ENCODE measurements at regions not wholly inside any gene's neighbourhood (a gene's known extent, or its start where the extent isn't known, plus 50 kb on each side); places are given as distances from the start of the nearest gene placed in this dataset.

DNA sequence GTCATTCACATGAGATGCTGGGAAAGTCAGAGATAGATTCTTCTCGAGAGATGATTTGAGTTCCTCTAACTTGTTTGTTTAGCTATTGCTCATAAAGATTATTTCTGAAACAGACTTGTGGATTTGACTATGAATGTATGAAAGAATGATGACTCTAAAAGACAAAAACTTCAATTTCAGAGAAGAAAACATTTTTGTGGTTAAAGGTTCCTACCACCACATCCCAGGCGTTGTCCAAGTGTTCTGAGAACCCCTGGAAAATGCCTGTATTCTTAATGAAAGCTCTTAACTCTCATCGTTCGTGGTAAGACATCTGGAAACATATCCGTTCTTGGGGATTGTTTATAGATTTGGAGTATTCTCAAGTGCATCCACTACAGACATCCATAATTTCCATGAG lies 228.7 kb downstream of the BARHL2 start:
- DNase-seq = no peak

DNA sequence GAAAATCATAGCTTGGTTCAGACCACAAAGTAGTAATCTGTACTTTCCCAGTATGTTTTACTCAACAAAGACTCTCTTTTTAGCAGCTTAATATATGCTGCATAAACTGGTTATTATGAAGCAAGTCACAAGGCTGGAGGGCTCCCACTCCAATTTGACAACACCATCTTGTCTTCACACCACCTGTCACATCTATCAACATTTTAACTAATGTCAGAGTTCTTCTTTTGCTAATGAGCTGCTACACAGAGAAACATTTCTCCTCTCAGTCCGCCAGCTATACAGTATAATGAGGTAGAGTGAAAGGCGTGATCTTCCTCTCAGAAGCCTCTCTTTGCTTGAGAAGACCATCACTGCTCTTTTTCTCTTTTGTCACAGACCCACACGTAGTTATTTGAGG lies 230.1 kb downstream of the BARHL2 start:
- DNase-seq = no peak

DNA sequence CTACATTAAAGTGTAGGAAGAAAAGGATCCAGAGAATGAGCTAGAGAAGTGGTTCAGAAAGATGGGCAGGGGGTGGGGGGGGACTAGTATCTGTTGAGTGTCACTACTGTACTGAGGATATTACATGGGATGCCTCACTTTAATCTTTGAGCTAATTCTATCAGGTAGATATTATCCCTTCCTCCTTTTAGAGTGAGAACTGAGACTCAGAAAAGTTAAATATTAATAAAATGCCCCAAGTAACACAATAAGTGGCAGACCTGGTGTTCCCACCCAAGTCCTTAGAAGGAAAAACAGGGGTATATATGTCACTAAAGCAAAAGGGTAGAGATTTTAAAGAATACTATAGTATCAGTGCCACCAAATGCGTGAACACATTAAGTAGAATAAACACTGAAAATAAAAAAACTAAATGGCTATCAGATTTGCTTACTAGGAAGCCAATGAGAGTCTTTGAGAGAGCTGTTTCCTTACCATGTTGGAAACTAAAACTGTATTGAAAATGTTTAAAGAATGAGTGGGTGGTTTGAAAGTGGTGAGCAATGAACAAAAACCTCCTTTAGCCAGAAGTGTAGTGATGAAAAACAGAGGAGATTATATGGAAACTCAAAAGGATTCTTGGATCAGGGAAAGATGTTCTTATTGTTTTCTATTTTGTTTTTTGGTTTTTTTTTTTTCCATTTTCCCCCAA lies 230.8 kb downstream of the BARHL2 start:
- no peak for DNase-seq

DNA sequence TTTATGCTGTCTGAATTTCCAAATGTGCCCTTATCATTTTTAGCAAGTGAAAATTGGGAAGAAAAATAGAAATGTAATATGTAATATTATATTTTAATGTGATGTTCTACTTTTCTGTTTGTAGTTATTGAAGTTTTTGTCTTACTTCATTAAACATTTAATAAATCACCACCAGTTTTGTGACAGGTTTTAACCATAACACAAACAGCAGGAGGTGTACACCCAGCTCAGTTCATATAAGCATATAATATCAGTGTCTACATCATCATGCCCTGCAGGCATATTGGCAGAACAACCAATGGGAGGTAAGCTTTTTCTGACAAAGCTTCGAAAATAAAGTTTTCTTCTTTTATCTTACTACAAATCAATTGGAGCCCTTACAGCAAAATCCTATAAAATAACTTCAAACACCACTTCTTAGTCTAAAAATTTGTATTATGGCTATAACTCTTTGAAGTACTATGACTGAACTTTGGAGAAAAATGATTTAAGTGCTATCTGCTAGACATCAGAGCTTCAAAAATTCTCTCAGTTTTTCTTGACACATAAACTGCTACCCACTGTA lies 236.7 kb downstream of the BARHL2 start:
- DNase-seq = no peak

DNA sequence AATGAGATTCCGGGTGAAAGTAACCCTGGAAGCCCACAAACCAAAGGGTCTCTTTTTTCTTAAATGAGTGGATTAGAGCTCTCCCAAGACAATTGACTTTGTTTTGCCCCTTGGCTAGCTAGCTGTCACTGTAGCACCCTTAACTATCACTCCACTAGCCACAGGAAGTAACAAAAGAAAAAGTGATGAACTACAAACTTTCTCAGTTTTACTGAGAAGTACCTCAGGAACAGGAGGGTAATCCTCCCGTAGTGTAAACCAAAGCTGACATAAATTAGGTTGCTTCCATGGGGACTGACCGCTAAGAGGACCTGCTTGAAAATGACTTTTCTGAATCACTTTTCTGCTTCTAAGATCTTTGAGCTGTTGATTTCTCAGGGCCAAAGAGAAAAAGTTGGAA lies 240.1 kb downstream of the BARHL2 start:
- DNase-seq = no peak

DNA sequence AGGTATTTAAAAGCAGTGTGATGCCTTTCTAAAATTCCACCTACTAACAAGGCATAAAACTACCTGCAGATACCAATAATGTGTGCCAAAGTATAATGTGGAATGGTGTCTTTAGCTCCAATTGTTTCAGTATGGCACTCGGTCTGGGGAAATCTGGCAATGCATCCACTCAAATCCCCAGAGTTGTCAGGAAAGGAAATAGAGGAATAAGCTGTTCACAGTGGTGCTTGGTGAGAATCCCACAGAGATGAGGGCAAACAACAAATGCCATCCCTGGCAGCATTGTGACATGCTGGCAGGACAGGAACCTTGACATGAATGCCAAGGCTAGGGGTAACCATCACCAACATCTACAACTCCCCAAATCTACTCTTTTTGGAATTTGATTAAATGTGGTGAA lies 240.7 kb downstream of the BARHL2 start:
- DNase-seq = no peak

DNA sequence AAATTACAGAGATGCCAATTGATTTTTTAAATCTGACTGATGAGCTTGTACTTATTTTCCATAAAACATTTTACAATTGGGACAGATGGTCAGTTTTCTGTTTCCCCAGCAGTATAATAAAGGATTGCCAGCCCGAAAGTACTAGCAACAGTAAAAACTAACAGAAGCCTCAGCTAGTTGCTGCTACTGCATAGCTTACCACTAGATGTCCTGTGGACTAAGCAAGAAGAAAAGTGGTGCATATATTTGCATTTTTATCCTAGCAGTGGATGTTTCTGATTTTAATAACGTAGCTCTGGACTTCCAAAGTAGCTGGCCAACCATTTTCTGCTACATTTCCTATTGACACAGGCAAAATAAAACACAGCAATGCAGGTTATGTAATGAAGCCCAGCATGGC lies 241.5 kb downstream of the BARHL2 start:
- DNase-seq = no peak

DNA sequence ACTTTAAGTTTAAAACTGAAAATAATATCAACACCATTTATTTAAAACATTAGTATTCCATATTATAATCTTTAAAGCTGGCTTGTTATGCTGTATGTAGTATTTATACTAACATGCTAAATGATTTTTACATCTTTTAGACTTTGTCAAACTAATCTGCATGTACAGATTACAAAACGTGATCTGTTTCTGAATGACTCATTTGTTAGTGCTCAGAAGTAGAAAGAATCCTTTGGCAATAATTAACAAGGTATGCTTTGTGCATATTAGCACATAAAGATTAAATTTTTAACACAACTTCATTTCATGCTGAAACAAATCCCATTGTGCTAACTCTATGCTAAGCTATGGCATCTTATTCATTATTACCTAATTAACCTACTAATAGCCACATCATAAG lies 242.4 kb downstream of the BARHL2 start:
- no peak for DNase-seq

DNA sequence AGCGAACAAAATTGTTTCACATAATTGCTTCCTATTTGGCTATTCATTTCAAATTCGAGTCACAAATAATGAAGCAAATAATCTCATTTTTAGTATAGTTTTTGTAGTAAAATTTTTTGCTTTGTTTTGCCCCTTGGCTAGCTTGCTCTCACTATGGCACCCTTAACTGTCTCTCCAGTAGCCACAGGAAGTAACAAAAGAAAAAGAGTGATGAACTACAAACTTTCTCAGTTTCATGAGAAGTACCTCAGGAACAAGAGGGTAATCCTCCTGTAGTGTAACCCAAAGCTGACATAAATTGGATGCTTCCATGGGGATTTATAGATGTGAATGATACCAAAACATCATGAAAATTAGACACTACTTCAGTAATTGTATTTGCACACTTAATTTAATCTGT lies 242.9 kb downstream of the BARHL2 start:
- DNase-seq = no peak

DNA sequence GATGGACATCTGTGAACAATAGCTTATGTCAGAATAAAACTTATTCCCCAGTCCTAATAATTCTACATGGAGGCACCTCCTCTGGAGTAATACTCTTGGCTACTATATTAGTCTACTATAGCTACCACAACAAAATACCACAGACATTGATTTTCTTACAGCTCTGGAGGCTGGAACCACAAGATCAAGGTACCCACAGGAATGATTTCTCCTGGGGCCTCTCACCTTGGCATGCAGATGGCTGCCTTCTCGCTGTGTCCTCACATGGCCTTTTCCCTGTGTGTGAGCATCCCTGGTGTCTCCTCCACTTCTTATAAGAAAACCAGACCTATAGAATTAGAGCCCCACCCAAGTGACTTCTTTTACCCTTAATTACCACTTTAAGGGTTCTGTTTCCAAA lies 244.3 kb downstream of the BARHL2 start:
- no peak for DNase-seq

DNA sequence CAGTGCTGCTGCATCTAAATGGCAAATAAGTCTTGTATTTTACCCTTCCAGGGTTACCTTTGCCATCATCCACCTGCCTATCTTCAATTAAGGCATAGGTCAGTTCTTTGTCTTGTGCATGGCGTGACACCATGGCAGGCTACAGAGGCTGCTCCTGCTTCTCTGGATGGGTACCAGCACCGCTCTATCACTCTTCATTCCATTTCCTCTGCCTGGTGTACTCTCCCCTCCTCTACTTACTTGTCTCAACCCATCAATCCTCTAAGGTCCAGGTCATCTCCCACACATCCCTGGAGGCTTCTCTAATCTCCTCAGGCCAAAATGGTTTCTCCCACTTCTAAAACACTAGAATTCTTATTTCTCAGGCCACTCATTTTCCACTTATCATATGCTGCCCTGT lies 257.5 kb downstream of the BARHL2 start:
- no peak for DNase-seq

DNA sequence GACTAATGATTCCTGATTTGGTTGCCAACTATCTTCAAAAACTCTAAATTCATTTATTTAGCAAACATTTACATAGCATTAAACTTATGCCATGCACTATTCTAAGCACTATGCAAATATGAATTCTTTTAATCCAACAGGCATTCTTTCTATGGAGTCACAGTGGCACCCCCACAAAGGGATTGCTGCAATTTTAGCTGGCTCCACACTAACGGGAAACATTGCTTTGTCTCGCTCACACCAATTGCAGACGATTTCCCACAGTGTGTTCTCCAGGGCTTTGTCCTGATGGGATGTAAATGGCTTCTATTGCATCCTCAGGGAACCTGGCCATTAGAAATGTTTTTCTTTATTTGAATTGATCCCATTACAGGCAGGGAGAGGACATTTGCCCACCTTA lies 259.1 kb downstream of the BARHL2 start:
- DNase-seq = no peak

DNA sequence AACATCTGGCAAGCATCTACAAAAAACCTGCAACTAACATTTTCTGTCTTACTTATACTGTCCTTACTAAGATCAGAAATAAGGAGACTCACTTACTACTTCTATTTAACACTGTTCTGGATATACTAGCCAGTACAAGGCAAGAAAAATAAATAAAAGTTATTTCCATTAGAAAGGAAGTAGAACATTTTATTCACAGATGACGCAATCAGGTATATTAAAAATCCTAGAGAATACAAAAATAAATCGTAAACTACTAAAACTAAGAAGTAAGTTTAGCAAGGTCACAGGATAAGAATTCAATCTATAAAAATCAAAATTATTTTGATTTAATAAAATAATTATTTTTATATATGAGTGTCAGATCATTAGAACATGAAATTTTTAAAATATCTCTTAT lies 264.6 kb downstream of the BARHL2 start:
- no peak for DNase-seq

DNA sequence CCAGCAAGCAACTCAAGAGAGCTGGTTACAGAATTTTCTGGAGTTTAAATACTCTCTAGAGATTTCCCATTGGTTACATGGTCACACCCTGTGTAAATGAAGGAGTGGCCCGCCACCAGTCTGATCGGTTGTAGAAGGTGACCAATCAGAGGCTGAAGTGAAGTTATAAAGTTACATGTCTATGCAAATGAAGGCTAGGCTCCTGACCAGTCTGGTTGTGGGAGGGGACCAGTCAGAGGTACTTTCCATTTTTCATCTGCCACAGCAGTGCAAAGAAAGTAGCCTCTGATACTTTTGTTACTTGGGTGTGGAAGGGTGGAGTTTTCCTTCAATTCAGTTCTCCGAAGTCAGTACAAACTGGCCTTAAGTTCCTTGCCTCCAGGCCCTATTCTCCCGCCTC lies 273.7 kb downstream of the BARHL2 start:
- no peak for DNase-seq

DNA sequence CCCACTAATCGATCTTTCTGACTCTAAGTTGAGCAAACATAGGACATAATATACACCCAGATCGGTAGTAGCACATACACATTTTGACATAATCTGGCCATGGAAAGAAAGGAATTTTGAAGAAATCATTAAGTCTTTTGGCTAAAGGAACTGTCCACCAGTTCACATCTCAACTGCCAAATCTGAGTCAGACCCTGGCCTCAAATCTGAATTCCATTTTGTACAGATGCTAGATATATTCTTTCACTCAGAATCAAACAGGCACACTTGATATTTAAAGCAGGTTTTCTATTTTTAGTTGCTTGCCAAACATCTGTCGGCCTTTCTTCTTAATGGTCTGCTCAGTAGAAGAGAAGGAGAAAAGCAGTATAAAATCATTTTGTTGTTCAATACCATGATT lies 281.8 kb downstream of the BARHL2 start:
- DNase-seq = no peak

DNA sequence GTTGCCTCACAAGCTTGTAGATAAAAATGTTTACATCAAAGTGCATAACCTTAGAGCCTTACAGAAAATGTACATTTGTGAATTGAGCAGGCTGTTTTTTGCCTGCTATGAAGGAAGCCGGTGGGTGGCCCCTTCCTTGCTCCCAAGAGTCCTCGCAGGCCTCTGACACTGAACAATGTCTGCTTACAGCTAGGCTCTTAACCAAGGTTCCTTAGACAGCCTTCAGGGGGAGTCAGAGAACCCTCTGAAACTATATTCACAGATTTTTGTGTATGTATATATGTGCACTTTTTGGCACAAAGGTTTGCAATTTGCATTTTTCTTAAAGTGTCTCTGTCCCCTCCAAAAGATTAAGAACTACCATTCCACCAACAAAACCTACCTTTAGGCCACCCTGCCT lies 282.6 kb downstream of the BARHL2 start:
- no peak for DNase-seq

DNA sequence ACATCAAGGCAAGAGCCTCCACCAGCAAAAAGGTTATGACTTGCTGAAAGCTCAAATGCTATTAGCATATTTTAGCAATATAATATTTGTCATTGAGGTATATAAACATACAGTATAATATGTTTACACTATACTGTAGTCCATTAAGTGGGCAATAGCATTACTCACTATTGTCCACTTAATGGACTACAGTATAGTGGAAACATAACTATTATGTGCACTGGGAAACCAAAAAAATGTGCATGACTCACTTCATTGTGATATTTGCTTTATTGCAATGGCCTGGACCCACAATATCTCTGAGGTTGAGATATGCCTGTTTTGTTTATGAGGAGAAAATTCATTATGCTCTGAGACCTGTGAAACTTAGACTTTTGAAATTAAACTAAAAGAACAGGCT lies 300.0 kb downstream of the BARHL2 start:
- DNase-seq = no peak

DNA sequence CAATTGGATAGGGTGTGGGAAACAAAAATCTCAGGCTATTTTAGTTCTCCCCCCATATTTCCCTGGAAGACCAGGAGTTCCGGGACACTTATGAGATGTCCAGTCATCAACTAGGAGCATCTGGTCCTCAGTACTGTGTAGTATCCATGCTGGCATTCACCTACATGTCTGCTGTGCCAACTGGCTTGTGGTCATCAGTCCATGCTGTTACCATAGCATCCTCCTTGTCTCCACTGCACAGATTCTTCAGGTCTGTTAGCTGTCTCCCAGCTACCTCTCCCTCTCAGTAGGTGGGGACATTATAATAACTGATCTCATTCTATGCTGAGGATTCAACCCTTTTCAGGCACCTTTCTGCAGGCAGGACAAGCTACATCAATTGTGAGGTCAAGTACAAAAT lies 302.9 kb downstream of the BARHL2 start:
- DNase-seq = no peak

DNA sequence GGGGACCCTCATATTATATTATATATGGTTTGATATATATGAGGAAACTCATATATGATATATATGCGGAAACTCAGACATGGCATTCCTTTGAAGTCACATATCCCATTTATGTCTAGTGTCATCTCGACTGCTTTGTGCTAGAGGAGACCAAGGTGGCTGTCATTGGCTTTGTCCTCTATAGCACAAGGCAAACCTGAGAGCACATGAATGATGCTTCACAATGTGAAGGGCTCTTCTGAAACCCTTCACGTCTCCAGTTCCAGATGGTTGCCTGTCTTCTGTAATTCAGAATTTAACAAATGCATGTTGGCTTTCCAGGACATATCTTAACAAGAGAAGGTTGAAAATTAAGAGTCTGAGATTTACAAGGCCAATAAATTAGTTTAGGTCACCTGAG lies 303.6 kb downstream of the BARHL2 start:
- DNase-seq = no peak

DNA sequence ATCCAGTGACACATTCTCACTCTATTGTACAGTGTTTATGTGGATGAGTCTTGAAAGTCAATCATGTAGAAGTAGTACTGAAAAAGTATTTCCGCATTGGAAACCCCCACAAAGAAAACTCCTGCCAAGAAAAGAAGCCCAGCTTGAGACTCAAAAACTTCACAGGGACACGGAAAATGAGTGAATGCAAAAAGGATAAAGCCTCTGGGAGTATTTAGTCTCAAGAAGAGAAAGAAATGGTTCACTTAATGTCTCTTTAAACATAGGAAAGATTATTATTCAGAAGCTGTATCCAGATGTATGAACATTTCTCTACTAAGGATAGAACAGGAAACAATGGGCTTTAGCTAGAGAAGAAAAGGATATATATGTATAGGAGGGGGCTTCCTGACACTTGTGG lies 304.5 kb downstream of the BARHL2 start:
- no peak for DNase-seq

DNA sequence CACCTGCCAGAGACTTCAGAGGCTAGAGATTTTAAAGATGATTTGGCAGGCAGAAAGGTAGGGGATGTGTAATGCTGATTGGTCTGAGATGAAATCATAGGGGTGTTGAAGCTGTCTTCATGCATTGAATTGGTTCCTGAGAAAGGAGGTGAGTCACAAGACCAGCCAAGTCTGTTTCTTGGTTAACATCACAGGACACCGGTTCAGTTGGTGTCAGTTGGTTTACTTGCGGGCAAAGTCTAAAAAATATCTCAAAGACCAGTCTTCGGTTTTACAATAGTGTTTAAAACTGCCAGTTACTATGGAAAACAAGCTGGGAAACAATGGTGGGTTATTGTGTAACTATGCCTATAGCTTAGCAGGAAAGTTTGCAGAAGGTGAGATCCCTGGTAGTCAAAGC lies 305.9 kb downstream of the BARHL2 start:
- no peak for DNase-seq

DNA sequence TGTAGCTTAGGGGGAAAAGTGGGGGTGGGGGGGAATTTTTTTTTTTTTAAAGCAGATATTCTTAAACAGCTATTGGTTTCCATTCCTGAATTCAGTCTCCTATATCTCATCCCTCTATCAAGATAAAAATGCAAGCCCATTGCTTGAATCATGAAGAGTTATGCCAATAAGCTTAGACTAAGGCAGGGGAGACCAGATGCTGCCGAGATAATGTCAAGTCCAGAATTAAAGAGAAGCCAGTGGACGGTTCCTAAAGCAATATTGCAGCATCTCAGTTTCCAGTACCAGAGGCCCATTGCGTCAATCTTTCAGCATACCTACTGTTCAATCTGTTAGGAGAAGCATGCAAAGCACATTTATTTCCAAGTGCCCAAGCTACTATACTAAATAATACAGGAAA lies 309.4 kb downstream of the BARHL2 start:
- no peak for DNase-seq

DNA sequence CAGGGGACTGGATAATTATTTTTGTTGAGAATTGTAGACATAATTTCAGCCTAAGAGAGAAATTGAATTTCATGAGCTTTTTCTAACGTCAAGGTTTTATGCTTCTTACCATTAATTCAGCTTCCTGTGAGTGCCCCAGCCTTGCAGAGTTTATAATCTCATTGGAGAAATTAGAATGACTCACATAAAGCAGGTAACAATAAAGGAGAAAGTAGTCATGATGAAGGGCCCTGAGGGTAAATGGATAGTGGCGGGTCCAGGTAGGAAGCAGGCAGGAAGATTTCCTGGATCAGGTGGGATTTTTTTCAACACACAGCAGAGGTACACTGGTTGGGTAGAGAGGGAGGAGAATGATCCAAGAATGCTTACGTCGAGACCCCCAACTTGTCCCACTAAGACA lies 311.4 kb downstream of the BARHL2 start:
- no peak for DNase-seq

DNA sequence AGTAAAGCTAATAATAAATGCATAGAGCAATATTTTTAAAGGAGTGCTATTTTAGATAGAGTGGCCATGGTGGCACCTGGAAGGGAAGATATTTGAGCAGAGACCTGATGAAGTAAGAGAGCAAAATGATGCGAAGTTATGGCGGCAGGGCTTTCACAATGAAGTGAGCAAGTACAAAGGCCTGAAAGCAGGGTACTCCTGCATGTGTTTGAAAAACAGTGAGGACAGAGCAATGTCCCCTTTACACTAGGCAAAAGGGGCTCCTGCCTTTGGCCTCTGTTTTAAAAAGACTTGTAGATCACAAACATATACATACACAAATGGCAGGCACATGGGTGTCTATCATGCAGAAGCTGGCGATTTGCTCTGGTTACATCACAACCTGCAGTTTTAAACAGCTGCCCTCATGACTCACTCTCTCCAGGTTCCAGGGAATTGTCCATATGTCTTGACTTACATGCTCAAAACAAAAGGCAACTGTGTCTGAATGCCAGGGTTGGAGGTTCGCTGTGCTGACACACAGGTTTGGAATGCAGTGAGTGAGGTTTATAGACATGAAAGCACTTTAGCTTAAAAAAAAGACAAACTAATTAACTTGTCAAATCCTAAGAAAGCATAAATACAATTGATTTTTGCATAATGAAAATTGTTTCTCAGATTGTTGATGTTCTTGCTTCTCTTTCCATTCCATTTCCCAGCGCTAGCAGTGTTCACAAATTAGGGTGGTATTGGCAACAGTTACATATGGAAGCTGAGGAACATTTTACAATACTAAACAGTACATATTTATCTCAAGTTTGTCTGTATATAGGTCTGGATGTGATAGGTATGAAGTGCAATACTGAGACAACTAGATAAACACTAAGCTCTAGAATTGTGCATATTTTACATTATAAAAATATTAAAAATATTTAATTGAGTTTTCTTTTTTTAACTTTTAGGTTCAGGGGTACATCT lies 313.9 kb downstream of the BARHL2 start:
- no peak for DNase-seq

All from GOT3 (cell line).